Panc1 (cell line): ENCODE measurements at regions not wholly inside any gene's neighbourhood (a gene's known extent, or its start where the extent isn't known, plus 50 kb on each side); places are given as distances from the start of the nearest gene placed in this dataset.

Experiments used
- ATAC-seq: fragments of 200-7000 bp; cut with Tn5 transposase; 2 replicates; pipeline ENCODE4 v1.9.1; 2020; ENCODE audit warnings: mild to moderate bottlenecking, moderate library complexity
- BruUV-seq: library from RNA; stranded (reverse); fragments of 400-500 nt; replicated peaks from 2 replicates; lab custom pipeline; 2021; lab: Mats Ljungman, UMichigan
- CTCF ChIA-PET: fragments of 300-600 bp; sonication (Branson Sonifier 250); formaldehyde crosslinking; loops from one replicate; lab custom pipeline; 2022; ENCODE audit warnings: antibody characterized with exemption; lab: Charles Lee
- POLR2A ChIA-PET: fragments of 300-600 bp; sonication (Branson Sonifier 250); formaldehyde crosslinking; loops from one replicate; lab custom pipeline; 2022; ENCODE audit warnings: antibody characterized with exemption; lab: Charles Lee
- DNase-seq: peaks from one replicate; pipeline ENCODE4 v3.0.0-alpha.2; 2010; ENCODE audit warnings: low read depth, low spot score
- H3K27ac ChIP-seq: 2 replicates; pipeline ENCODE4 v1.5.1; 2011; ENCODE audit warnings: mild to moderate bottlenecking, low read length, inconsistent platforms
- H3K27me3 ChIP-seq: fragments of 200-500 bp; sonication (Bioruptor generic); 2 replicates; pipeline ENCODE4 v1.6.0; 2014; ENCODE audit warnings: low read length, inconsistent platforms; ENCODE audit not compliant: control insufficient read depth, insufficient read depth
- H3K36me3 ChIP-seq: fragments of 200-500 bp; sonication (Bioruptor generic); 2 replicates; pipeline ENCODE4 v1.5.1; 2014; ENCODE audit warnings: inconsistent platforms, mild to moderate bottlenecking, low read length, moderate library complexity; ENCODE audit not compliant: control insufficient read depth, insufficient read depth
- H3K4me1 ChIP-seq: 2 replicates; pipeline ENCODE4 v1.5.1; 2011; ENCODE audit warnings: inconsistent platforms, mild to moderate bottlenecking, low read length, moderate library complexity; ENCODE audit not compliant: control insufficient read depth, insufficient read depth
- H3K4me3 ChIP-seq, 2 experiments: 2 replicates each; pipeline ENCODE4 v1.5.1; 2011 to 2012; ENCODE audit warnings: low read depth in 2 of 2, low read length in 2 of 2, mild to moderate bottlenecking in 2 of 2, inconsistent platforms in 1 of 2, moderate library complexity in 1 of 2
- H3K9me3 ChIP-seq: fragments of 200-500 bp; sonication (Bioruptor generic); 2 replicates; pipeline ENCODE4 v1.5.1; 2014; ENCODE audit warnings: low read depth, mild to moderate bottlenecking, inconsistent platforms, low read length, moderate library complexity; ENCODE audit not compliant: control insufficient read depth, insufficient read depth
- POLR2AphosphoS5 ChIP-seq: IDR thresholded peaks from 2 replicates; pipeline ENCODE4 v1.6.1; 2012; ENCODE audit warnings: mild to moderate bottlenecking, low read depth, low read length, moderate library complexity
- SIN3A ChIP-seq: IDR thresholded peaks from 2 replicates; pipeline ENCODE4 v1.6.1; 2012; ENCODE audit warnings: low read depth, mild to moderate bottlenecking, low read length, moderate library complexity, borderline replicate concordance; ENCODE audit not compliant: insufficient read depth
- TCF7L2 ChIP-seq: IDR thresholded peaks from 2 replicates; pipeline ENCODE4 v1.6.1; 2011; ENCODE audit warnings: mild to moderate bottlenecking, low read depth, low read length, inconsistent platforms
- in situ Hi-C: cut with HindIII; loops from 2 replicates; pipeline ENCODE4 v1.10.0; 2016; ENCODE audit warnings: low sequenced_read_pairs, low pct_unique_long_range_greater_than_20kb
- intact Hi-C: fragments of 100-400 bp; cut with micrococcal nuclease; formaldehyde crosslinking; loops from one replicate; pipeline ENCODE4 v1.10.0; 2022; ENCODE audit not compliant: unreplicated experiment
- TF ChIP-seq, protein P1 (sequence below): fragments of 450-650 bp; IDR thresholded peaks from 2 replicates; pipeline ENCODE4 v1.5.1; 2017; ENCODE audit warnings: mild to moderate bottlenecking
- TF ChIP-seq, protein P2 (sequence below), 2 experiments: IDR thresholded peaks; 2 replicates each; pipeline ENCODE4 v1.6.1; 2011 to 2012; ENCODE audit warnings: low read depth in 2 of 2, control low read depth in 1 of 2, low read length in 1 of 2, mild to moderate bottlenecking in 1 of 2, moderate library complexity in 1 of 2; ENCODE audit not compliant: insufficient read depth in 1 of 2

DNA sequence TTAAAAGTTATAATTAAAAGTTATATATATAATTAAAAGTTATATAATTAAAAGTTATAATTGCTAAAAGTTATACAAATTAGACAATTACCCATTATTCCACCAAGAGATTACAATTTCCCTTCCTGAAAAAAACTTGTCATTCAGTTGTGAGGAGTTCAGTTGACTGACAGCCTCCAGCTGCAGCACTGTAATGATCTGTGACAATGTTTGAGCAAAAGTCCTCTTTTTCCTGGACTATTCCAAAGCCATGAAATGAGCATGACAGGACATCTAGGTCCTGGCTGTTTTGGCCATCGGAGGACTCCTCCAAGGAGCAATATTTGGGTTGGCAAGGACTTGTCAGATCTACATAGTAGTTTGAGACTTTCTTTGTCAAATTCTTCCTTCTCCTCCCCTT is 258.7 kb upstream of the EDNRB start:
- DNase-seq = no peak
- Histone ChIP-seq H3K4me3 (no peak overlapping the region), H3K4me1 (no peaks in the 10 kb centered on the region), H3K27me3 (no peaks in the 10 kb centered on the region), H3K36me3 (no peaks in the 10 kb centered on the region), H3K9me3 (no peaks in the 10 kb centered on the region), H3K27ac (no peak overlapping the region)
- POLR2A ChIA-PET = no interaction called here
- intact Hi-C loops (no loop called here), in situ Hi-C loops (no loop called here)
- CTCF ChIA-PET = no interaction called here
- no peak for ATAC-seq
- TF ChIP-seq TCF7L2 (no peak), SIN3A (no peak), POLR2AphosphoS5 (no peak)
- TF ChIP-seq, protein P1, sequence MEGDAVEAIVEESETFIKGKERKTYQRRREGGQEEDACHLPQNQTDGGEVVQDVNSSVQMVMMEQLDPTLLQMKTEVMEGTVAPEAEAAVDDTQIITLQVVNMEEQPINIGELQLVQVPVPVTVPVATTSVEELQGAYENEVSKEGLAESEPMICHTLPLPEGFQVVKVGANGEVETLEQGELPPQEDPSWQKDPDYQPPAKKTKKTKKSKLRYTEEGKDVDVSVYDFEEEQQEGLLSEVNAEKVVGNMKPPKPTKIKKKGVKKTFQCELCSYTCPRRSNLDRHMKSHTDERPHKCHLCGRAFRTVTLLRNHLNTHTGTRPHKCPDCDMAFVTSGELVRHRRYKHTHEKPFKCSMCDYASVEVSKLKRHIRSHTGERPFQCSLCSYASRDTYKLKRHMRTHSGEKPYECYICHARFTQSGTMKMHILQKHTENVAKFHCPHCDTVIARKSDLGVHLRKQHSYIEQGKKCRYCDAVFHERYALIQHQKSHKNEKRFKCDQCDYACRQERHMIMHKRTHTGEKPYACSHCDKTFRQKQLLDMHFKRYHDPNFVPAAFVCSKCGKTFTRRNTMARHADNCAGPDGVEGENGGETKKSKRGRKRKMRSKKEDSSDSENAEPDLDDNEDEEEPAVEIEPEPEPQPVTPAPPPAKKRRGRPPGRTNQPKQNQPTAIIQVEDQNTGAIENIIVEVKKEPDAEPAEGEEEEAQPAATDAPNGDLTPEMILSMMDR = no peak
- TF ChIP-seq, protein P2, sequence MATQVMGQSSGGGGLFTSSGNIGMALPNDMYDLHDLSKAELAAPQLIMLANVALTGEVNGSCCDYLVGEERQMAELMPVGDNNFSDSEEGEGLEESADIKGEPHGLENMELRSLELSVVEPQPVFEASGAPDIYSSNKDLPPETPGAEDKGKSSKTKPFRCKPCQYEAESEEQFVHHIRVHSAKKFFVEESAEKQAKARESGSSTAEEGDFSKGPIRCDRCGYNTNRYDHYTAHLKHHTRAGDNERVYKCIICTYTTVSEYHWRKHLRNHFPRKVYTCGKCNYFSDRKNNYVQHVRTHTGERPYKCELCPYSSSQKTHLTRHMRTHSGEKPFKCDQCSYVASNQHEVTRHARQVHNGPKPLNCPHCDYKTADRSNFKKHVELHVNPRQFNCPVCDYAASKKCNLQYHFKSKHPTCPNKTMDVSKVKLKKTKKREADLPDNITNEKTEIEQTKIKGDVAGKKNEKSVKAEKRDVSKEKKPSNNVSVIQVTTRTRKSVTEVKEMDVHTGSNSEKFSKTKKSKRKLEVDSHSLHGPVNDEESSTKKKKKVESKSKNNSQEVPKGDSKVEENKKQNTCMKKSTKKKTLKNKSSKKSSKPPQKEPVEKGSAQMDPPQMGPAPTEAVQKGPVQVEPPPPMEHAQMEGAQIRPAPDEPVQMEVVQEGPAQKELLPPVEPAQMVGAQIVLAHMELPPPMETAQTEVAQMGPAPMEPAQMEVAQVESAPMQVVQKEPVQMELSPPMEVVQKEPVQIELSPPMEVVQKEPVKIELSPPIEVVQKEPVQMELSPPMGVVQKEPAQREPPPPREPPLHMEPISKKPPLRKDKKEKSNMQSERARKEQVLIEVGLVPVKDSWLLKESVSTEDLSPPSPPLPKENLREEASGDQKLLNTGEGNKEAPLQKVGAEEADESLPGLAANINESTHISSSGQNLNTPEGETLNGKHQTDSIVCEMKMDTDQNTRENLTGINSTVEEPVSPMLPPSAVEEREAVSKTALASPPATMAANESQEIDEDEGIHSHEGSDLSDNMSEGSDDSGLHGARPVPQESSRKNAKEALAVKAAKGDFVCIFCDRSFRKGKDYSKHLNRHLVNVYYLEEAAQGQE (IDR thresholded peaks at IDR 0.05; ENCODE audit: insufficient read depth in 1 of 2, low read depth in 2 of 2, low read length in 1 of 2) = no peak
- BruUV-seq = no TSS peak

- TF ChIP-seq SIN3A (no peak), POLR2AphosphoS5 (no peak), TCF7L2 (no peak)
- TF ChIP-seq, protein P2 (IDR thresholded peaks at IDR 0.05; ENCODE audit: insufficient read depth in 1 of 2, low read depth in 2 of 2, low read length in 1 of 2) = no peak
- TF ChIP-seq, protein P1 = no peak
- no TSS peak for BruUV-seq
- intact Hi-C loops = no loop called here
- Histone ChIP-seq H3K9me3 (no peaks in the 10 kb centered on the region), H3K27ac (no peak overlapping the region), H3K36me3 (no peaks in the 10 kb centered on the region), H3K27me3 (no peaks in the 10 kb centered on the region), H3K4me3 (no peak overlapping the region), H3K4me1 (no peaks in the 10 kb centered on the region)
- ATAC-seq = no peak
- in situ Hi-C loops = no loop called here
- POLR2A ChIA-PET = no interaction called here
- no peak for DNase-seq
- CTCF ChIA-PET = no interaction called here
These were observed 258.2 kb upstream of the EDNRB start for GRCh38 chr13:78176880-78177279.
